ENCODE measurements at regions not wholly inside any gene's neighbourhood (a gene's known extent, or its start where the extent isn't known, plus 50 kb on each side); places are given as distances from the start of the nearest gene placed in this dataset.
A peak's percentile ranks its signal among the peaks of the same experiment; 100 is the strongest.
"Not testable (repeated sequence)": the region's sequence is repeated elsewhere in the genome, so short reads cannot be mapped to it uniquely, and the experiment has no call there.

DNA sequence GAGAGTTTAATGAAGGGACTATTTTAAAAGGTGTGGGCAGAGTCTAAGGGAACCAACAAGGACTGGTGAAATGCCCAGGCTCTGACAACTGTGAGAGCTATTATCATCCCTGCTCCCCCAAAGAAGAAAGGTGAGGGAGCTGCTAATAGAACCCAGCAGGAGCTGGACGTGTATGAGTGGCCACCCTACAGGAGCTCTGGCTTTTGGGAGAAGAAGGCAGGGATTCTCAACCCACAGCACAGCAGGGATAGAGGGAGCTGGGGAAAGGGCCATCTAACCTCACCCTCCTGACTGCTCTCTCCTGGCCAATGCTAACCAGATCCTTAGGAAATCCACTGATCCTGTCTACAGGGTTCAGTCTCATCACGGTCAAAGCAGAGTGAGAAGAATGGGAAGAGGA is 57.1 kb downstream of the GRIN2B start:
- DNase-seq: no peak

- DNase-seq: no peak
Measured at GRCh38 chr12:13918897-13919296, 62.5 kb downstream of the GRIN2B start.

DNA sequence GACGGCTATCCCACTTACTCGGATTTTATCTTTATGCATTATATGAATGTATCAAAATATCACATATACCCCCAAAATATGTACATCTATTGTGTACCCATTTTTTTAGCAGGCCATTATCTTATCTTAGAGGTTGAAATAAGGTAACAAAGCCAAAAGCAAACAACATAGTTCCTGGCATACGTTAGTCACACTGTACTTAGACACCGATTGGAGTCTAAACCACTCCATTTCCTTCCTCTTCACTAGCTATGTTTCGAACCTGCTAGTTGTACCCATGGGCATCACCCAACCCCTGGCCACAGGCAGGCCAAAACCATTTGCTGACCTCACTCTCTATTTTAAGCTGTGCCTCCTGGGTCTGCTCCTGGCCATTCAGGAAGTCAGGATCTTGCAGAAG is 66.3 kb downstream of the GRIN2B start:
- DNase-seq: no peak

DNA sequence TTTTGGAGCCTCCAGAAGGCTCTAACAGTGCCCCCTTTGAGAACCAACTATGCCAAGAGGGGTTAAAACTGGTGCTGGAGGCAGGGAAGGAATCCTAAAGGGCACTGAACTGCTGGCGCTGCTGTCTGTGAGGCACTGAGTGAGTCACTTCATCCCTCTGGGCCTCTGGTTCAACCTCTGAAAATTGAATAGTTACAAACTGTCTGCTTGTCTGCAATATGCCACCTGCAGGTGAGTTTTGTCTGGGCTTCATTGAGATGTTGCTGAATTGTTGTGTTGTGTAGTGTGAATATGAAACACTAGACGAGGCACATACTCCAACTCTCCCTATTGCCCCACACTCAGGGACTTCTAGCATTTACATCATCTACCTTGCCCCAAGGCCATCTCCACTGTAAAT is 68.0 kb downstream of the GRIN2B start:
- DNase-seq: no peak

DNA sequence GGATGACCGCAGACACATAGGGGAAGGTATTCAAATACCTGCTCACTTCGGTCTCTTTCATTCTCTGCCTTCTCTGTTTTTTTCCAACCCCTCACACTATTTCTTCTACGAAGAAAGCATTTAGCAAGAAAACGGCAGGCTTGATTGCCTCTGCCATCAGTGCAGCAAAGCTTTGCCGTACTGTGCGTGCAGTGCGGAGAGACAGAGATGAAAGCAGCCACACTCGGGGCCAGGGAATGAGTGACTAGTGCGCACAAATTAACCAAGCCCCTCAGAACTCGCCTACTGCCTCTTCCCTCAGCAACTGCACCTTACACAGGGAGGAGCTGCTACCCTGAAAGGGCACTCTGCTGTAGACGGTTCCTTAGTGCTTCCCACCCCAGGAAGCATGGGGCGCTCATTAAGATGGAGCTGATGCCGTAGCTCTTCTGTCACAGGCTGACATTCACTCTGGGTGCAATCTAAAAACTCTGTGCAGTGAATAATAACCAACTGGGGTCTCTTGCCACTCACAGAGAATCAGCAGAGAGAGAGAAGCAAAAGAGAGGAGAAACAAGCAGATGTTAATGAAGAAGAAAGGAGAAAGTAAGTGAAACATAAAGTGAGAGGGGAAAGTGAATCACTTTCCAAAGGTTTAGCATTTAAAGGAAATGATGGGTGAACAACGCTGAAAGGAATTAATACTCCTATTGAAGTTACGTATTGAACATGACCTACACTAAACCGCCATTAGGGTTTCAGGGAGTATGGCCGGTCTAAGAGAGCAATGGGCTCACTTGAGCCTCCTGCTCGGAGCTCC is 69.4 kb downstream of the GRIN2B start:
- no peak for DNase-seq

GRCh38 chr12:13905794-13906193 is 75.6 kb downstream of the GRIN2B start:
- DNase-seq: no peak

DNA sequence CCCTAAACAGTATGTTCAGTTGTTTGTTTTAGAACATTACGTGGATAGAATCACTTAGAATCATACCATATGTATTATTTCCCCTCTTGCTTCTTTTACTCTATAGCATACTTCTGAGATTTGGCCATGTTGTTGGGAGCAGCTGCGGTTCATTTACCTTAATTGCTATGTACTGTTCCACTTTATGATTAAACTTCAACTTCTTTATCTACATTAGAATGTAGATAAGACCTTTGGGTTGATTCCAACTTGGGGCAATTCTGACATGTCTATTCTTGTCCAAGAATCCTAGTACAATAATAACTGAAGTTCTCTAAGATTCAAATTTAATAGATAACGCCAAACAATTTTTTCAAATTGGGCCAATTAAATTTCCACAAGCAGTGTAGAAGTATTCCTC is 80.7 kb downstream of the GRIN2B start:
- DNase-seq: no peak

DNA sequence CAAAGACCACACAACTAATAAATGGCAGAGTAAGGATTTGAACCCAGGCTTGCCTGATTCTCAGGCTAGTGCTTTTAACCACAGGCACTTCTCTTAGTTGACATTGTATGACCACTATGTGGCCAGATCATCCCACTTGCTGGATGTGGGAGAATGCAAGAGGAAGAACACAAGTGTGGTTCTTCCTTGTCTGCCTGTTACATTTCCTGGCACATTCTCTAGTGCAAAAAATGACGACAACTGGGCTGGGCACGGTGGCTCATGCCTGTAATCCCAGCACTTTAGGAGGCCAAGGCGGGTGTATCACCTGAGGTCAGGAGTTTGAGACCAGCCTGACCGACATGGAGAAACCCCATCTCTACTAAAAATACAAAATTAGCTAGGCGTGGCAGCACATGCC is 83.0 kb downstream of the GRIN2B start:
- not testable (repeated sequence) for DNase-seq

GRCh38 chr12:13897811-13898210 is 83.6 kb downstream of the GRIN2B start:
- DNase-seq: no peak

- DNase-seq: no peak
Measured at GRCh38 chr12:13896063-13896626, 85.3 kb downstream of the GRIN2B start.

GRCh38 chr12:13891902-13892301 is 89.5 kb downstream of the GRIN2B start:
- DNase-seq: no peak

DNA sequence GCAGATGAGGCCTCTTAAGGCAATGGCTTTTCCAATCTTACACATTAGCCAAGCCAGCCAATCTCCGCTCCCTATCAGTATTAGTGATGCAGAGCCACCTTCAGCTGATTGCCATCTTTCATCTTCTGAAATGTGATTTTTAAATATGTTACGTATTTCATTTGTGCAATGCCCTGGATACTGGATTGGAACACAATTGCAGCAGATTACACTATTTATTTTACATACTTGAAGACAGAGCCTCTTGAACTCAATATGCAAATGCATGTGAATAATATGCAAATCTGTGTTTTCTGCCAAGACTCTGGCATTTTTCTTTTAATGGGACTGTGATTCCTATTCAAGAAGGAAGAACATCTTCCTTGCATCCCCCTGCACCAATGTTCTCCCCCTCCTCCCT is 90.5 kb downstream of the GRIN2B start:
- DNase-seq: no peak

GRCh38 chr12:13887779-13888388 is 93.5 kb downstream of the GRIN2B start:
- no peak for DNase-seq

GRCh38 chr12:13882176-13882575 is 99.2 kb downstream of the GRIN2B start:
- DNase-seq: no peak

DNA sequence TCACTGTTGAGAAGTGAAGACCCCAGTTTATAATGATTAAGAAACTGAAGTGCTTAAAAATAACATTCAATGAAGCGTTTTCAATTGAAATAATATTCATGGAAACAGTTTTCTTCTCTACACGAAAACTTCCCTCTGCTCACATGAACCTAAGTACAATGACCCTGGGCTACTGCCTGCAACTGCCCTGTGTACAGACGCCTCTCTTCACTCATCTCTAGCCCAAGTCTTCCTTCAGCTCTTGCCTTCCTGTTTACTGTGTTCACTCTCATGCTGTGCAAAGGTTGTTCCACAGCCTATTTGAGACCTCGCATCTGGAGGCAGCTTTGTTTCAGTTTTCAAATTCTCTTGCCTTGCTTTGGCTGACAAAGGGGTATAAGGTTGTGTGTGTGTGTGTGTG is 100.8 kb downstream of the GRIN2B start:
- DNase-seq: no peak

- no peak for DNase-seq
Measured at GRCh38 chr12:13875744-13876143, 105.7 kb downstream of the GRIN2B start.

DNA sequence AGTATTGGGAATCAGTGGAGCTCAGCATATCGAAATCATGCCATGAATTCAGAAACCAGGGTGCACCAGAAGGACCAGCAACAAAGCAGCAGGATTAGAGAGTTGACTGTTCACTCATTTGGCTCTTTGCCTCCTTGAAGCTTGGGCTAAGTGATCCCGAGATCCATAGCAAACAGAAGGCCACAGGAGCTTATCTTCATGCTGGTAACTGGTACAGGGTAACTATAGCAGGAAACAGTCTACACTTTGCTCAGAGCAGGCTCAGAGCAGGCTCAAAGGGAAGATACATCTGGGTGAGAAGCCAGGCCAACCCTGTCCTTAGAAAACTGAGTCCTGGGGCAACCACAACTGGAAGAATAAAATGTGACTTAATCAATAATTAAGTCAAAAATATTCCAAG is 111.1 kb downstream of the GRIN2B start:
- DNase-seq: no peak

- DNase-seq: peak in 4 of 5 experiments; percentile 10 to 60 (median 14)
Measured at GRCh38 chr12:13864081-13864673, 117.2 kb downstream of the GRIN2B start.

DNA sequence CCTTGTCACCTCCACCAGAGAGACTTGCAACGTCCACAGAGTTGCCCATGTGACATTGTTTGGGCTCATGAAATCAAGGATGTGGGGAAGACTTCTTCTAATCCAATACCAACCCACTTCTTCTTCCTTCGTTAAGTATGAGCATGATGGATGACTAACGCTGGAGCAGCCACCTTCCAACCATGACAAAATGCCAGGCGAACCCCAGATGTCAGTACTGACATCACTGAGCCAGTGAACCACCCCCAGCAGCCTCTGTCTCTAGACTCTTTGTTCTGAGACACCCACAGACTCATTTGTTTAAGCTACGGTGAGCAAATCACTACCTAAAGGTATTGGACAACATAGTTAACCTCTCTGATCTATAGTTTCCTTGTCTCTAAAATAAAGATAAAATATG is 123.7 kb downstream of the GRIN2B start:
- no peak for DNase-seq

DNA sequence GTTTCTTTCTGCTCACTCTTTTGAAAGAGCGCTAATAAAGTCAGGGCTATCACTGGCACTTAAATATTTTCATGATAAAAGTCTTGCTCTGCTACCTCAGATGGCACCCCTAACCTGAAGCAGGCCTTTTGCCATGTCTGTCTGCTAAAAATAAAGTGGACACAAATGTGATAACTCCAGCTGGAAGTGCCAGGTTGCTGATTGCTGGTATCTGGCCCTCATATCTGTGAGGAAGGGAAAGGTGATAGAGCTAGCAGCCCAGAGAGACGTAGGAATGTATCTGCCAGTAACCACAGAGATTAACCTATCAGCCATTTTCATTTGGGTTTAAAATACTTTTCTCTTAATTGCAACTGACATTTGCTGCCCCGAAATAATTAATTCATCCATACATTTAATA is 127.9 kb downstream of the GRIN2B start:
- DNase-seq: no peak

DNA sequence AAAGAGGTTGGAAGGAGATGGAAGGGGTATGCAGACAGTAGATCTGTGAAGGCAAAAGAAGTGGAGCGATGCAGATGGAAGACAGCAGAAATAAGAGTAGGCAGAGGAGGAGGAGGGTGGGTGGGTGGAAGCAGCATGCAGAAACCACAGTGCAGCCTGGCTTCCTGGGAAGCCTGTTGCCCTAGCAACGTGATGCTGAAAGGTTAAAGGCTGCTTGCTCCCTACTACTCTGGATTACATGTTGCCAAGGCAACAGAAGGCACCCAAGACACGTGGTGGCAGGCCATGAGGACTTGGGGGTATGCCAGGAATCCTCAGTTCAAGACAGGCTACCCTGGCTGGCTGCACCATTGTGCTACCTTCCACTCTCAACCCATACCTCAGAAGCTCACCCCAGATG is 129.6 kb downstream of the GRIN2B start:
- DNase-seq: no peak

GRCh38 chr12:13849456-13849855 is 131.9 kb downstream of the GRIN2B start:
- DNase-seq: no peak

DNA sequence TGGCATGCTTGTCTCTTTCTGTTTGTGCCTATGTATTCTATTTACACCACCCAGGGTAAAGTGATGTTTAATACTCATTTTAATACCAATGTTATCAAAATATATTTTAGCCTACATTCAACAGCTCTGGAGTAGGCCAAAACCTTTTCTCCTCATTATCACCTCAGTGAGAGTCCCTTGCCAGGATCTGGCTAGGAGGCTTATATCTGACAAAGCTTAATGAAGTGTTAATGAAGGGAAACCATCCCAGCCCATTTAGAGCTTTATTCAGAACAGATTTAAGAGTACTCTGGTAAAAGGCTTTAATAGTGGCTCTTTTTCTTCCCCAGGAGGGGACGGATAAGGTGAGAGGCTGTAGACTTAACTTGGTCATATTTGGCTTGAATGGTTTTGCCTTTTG is 137.6 kb downstream of the GRIN2B start:
- no peak for DNase-seq

- no peak for DNase-seq
Measured at GRCh38 chr12:13841358-13841757, 140.0 kb downstream of the GRIN2B start.
